ENCODE measurements at regions not wholly inside any gene's neighbourhood (a gene's known extent, or its start where the extent isn't known, plus 50 kb on each side); places are given as distances from the start of the nearest gene placed in this dataset.

- CTCF ChIA-PET: no interaction called here
- H3K27ac Mint-ChIP-seq: no peak overlapping the region
- no peaks in the 10 kb centered on the region for H3K36me3 Mint-ChIP-seq (ENCODE audit: low read depth)
- intact Hi-C loops (cut with micrococcal nuclease): no loop called here
- H3K9me3 Mint-ChIP-seq: no peaks in the 10 kb centered on the region
- DNase-seq: no peak
- no peak for ATAC-seq
- TF ChIP-seq, protein P1, sequence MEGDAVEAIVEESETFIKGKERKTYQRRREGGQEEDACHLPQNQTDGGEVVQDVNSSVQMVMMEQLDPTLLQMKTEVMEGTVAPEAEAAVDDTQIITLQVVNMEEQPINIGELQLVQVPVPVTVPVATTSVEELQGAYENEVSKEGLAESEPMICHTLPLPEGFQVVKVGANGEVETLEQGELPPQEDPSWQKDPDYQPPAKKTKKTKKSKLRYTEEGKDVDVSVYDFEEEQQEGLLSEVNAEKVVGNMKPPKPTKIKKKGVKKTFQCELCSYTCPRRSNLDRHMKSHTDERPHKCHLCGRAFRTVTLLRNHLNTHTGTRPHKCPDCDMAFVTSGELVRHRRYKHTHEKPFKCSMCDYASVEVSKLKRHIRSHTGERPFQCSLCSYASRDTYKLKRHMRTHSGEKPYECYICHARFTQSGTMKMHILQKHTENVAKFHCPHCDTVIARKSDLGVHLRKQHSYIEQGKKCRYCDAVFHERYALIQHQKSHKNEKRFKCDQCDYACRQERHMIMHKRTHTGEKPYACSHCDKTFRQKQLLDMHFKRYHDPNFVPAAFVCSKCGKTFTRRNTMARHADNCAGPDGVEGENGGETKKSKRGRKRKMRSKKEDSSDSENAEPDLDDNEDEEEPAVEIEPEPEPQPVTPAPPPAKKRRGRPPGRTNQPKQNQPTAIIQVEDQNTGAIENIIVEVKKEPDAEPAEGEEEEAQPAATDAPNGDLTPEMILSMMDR (IDR thresholded peaks at IDR 0.05): no peak
- POLR2A ChIA-PET: no interaction called here
- no peaks in the 10 kb centered on the region for H3K4me1 Mint-ChIP-seq (ENCODE audit: low read depth)
- no peaks in the 10 kb centered on the region for H3K27me3 Mint-ChIP-seq
- H3K4me3 Mint-ChIP-seq: no peak overlapping the region
Observed at GRCh38 chr9:121576281-121577075, 75.0 kb upstream of the DAB2IP start.

DNA sequence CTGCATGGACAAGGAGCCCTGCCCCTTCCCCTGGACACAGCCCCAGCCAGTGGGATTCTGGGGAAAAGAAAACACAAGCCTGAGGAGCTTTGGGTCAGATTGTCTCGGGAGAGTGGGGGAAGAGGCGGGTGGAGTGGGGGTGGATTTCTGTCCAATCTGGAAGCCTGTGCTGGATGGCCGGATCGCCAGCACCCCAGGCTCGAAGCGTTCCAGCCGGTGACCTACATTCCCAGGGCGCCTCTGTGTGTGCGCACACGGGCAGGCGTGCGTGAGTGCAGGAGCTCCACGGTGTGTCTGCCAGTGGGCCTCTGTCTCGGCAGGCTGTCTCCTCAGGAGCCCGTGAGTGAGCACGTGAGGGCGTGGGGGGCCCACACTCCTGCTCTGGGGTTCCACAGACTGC lies 74.3 kb upstream of the DAB2IP start:
- no peak for ATAC-seq
- Mint-ChIP-seq H3K9me3 (no peaks in the 10 kb centered on the region), H3K4me1 (ENCODE audit: low read depth) (no peaks in the 10 kb centered on the region), H3K4me3 (no peak overlapping the region), H3K27me3 (no peaks in the 10 kb centered on the region), H3K27ac (no peak overlapping the region), H3K36me3 (ENCODE audit: low read depth) (no peaks in the 10 kb centered on the region)
- no peak for DNase-seq
- POLR2A ChIA-PET: no interaction called here
- CTCF ChIA-PET: no interaction called here
- TF ChIP-seq, protein P1 (IDR thresholded peaks at IDR 0.05): no peak
- intact Hi-C loops (cut with micrococcal nuclease): no loop called here

GRCh38 chr9:121577572-121577971 lies 73.9 kb upstream of the DAB2IP start:
- POLR2A ChIA-PET: no interaction called here
- CTCF ChIA-PET: no interaction called here
- intact Hi-C loops (cut with micrococcal nuclease): no loop called here
- Mint-ChIP-seq H3K4me1 (ENCODE audit: low read depth) (no peaks in the 10 kb centered on the region), H3K36me3 (ENCODE audit: low read depth) (no peaks in the 10 kb centered on the region), H3K4me3 (no peak overlapping the region), H3K27me3 (peaks cover 3% of the 10 kb centered on the region), H3K27ac (no peak overlapping the region), H3K9me3 (no peaks in the 10 kb centered on the region)
- ATAC-seq (no peak), DNase-seq (no peak)
- TF ChIP-seq, protein P1 (IDR thresholded peaks at IDR 0.05): no peak

GRCh38 chr9:121581786-121582600 lies 69.4 kb upstream of the DAB2IP start:
- no peaks in the 10 kb centered on the region for H3K4me1 Mint-ChIP-seq (ENCODE audit: low read depth)
- ChIA-PET CTCF (interaction anchor here (1.1 kb wide), 1 partner anchor 31 kb away, joined by 4 read pairs; no protein-coding TSS in a partner anchor), POLR2A (no interaction called here)
- H3K9me3 Mint-ChIP-seq: no peaks in the 10 kb centered on the region
- no peaks in the 10 kb centered on the region for H3K36me3 Mint-ChIP-seq (ENCODE audit: low read depth)
- H3K4me3 Mint-ChIP-seq: no peak overlapping the region
- peaks cover 14% of the 10 kb centered on the region for H3K27me3 Mint-ChIP-seq
- ATAC-seq (no peak), DNase-seq (no peak)
- intact Hi-C loops (cut with micrococcal nuclease): no loop called here
- TF ChIP-seq, protein P1 (IDR thresholded peaks at IDR 0.05): no peak
- no peak overlapping the region for H3K27ac Mint-ChIP-seq

DNA sequence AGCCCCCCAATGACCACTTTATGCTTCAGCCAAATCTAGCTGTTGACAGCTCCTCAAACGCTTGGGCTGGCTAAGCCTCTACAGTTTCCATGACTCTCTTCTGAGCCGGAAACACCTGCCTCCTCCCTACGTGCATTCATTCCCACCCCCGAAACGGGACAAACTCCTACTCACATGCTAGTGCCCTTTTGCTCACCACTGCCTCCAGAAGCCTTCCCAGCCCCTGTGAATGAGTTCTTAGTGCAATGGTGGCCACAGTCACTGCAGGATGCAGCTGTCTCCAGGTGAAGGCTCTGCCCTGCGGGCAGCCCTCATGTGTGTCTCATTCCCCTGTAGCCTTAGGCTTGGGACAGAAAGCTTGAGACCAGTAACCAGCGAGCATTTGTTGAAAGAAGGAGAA lies 68.8 kb upstream of the DAB2IP start:
- ATAC-seq: no peak
- H3K9me3 Mint-ChIP-seq: no peaks in the 10 kb centered on the region
- H3K4me1 Mint-ChIP-seq (ENCODE audit: low read depth): no peaks in the 10 kb centered on the region
- no peak overlapping the region for H3K27ac Mint-ChIP-seq
- H3K27me3 Mint-ChIP-seq: peaks cover 17% of the 10 kb centered on the region
- intact Hi-C loops (cut with micrococcal nuclease): no loop called here
- ChIA-PET POLR2A (interaction anchor here (1.0 kb wide), 1 partner anchor 14 kb away, joined by 3 read pairs; no protein-coding TSS in a partner anchor), CTCF (no interaction called here)
- H3K36me3 Mint-ChIP-seq (ENCODE audit: low read depth): no peaks in the 10 kb centered on the region
- TF ChIP-seq, protein P1 (IDR thresholded peaks at IDR 0.05): no peak
- no peak overlapping the region for H3K4me3 Mint-ChIP-seq
- no peak for DNase-seq

Data from activated CD8-positive, alpha-beta T cell treated with anti-CD3 and anti-CD28 coated beads for 36 hours (primary cell).